A673 (cell line): ENCODE measurements at regions not wholly inside any gene's neighbourhood (a gene's known extent, or its start where the extent isn't known, plus 50 kb on each side); places are given as distances from the start of the nearest gene placed in this dataset.
"Not testable (repeated sequence)": the region's sequence is repeated elsewhere in the genome, so short reads cannot be mapped to it uniquely, and the experiment has no call there.

Source experiments
- EZH2 ChIP-seq: fragments of 200-600 bp; sonication (generic); IDR thresholded peaks from 2 replicates; pipeline ENCODE4 v1.6.1; 2017; ENCODE audit warnings: borderline replicate concordance, low read depth, mild to moderate bottlenecking, mixed read lengths, antibody characterized with exemption, low read length; ENCODE audit not compliant: poor library complexity, severe bottlenecking
- TF ChIP-seq, protein P1 (sequence below): fragments of 300-800, 200-600 bp; sonication (generic); conservative IDR thresholded peaks from 2 replicates; pipeline ENCODE4 v1.5.1; 2017; ENCODE audit warnings: low read depth, mild to moderate bottlenecking, antibody characterized with exemption, low read length, moderate library complexity, mixed read lengths

DNA sequence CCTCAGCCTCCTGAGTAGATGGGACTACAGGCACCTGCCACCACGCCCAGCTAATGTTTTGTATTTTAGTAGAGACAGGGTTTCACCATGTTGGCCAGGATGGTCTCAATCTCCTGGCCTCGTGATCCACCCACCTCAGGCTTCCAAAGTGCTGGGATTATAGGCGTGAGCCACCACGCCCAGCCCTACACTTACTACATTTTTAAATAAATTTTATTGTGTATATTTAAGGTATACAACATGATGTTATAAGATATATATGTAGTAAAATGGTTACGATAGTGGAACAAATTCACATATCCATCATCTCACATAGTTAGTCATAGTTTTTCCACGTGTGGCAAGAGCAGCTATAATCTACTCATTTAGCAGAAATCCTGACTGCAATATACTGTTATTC lies 189.6 kb downstream of the TMEM114 start:
- TF ChIP-seq, protein P1, sequence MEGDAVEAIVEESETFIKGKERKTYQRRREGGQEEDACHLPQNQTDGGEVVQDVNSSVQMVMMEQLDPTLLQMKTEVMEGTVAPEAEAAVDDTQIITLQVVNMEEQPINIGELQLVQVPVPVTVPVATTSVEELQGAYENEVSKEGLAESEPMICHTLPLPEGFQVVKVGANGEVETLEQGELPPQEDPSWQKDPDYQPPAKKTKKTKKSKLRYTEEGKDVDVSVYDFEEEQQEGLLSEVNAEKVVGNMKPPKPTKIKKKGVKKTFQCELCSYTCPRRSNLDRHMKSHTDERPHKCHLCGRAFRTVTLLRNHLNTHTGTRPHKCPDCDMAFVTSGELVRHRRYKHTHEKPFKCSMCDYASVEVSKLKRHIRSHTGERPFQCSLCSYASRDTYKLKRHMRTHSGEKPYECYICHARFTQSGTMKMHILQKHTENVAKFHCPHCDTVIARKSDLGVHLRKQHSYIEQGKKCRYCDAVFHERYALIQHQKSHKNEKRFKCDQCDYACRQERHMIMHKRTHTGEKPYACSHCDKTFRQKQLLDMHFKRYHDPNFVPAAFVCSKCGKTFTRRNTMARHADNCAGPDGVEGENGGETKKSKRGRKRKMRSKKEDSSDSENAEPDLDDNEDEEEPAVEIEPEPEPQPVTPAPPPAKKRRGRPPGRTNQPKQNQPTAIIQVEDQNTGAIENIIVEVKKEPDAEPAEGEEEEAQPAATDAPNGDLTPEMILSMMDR, result not testable (repeated sequence)
- not testable (repeated sequence) for TF ChIP-seq EZH2
